ENCODE measurements at regions not wholly inside any gene's neighbourhood (a gene's known extent, or its start where the extent isn't known, plus 50 kb on each side); places are given as distances from the start of the nearest gene placed in this dataset.

DNA sequence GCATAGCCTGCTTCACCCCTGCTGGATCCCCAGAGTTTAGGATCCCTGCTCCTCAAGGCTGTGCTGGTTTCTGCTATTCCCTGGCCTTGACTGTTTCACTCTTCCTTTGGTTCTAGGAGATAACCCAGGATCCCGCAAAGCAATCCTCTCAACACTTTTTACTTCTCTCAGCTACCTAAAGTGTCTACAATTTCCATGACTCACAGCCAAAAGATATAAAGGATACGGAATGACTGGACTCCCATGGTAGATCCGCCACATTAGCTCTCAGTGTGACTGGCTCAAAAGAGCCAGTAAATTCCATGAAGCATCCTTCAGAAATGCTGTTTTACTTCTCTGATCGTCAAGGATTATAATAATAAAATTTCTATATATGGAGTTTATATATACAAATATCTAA is 66.3 kb upstream of the TMEM164 start:
- TF ChIP-seq, protein P1, sequence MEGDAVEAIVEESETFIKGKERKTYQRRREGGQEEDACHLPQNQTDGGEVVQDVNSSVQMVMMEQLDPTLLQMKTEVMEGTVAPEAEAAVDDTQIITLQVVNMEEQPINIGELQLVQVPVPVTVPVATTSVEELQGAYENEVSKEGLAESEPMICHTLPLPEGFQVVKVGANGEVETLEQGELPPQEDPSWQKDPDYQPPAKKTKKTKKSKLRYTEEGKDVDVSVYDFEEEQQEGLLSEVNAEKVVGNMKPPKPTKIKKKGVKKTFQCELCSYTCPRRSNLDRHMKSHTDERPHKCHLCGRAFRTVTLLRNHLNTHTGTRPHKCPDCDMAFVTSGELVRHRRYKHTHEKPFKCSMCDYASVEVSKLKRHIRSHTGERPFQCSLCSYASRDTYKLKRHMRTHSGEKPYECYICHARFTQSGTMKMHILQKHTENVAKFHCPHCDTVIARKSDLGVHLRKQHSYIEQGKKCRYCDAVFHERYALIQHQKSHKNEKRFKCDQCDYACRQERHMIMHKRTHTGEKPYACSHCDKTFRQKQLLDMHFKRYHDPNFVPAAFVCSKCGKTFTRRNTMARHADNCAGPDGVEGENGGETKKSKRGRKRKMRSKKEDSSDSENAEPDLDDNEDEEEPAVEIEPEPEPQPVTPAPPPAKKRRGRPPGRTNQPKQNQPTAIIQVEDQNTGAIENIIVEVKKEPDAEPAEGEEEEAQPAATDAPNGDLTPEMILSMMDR (IDR thresholded peaks at IDR 0.05), result no peak
- TF ChIP-seq POLR2A (IDR thresholded peaks at IDR 0.05), result no peak
- no peak for TF ChIP-seq EP300 (IDR thresholded peaks at IDR 0.05; ENCODE audit: low read depth)
- no peak for TF ChIP-seq POLR2AphosphoS5 (IDR thresholded peaks at IDR 0.05)
